ENCODE measurements at regions not wholly inside any gene's neighbourhood (a gene's known extent, or its start where the extent isn't known, plus 50 kb on each side); places are given as distances from the start of the nearest gene placed in this dataset.

DNA sequence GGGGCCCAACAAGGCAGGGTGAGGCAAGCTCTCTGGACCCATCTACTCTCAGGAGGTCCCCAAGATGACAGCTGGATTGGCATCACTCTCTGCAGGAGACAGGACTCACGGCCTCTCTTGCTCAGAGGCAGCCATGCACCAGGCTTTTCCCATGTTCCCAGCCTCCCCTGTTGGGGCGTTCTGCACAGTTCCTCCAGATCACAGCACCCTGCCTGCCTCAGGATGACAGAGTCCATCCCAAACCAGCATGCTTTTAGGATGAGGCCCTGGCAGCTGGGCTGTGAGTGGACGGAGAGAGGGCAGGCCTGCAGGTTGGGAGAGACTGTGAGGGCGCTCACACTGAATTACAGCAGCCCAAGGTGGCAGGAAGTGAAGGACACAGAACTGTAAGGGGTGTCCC lies 143.2 kb upstream of the MLN start:
- H4K5ac ChIP-seq (ENCODE audit: insufficient read length, low read depth, low read length): no peak overlapping the region
- no peak overlapping the region for H2AK5ac ChIP-seq (ENCODE audit: insufficient read length, low read length)
- no peak overlapping the region for H3K23ac ChIP-seq (ENCODE audit: insufficient read length, low read depth, low read length)
- H4K8ac ChIP-seq (replicated peaks; ENCODE audit: insufficient read length, low read depth, low read length): no peak overlapping the region
- TF ChIP-seq, protein P1, sequence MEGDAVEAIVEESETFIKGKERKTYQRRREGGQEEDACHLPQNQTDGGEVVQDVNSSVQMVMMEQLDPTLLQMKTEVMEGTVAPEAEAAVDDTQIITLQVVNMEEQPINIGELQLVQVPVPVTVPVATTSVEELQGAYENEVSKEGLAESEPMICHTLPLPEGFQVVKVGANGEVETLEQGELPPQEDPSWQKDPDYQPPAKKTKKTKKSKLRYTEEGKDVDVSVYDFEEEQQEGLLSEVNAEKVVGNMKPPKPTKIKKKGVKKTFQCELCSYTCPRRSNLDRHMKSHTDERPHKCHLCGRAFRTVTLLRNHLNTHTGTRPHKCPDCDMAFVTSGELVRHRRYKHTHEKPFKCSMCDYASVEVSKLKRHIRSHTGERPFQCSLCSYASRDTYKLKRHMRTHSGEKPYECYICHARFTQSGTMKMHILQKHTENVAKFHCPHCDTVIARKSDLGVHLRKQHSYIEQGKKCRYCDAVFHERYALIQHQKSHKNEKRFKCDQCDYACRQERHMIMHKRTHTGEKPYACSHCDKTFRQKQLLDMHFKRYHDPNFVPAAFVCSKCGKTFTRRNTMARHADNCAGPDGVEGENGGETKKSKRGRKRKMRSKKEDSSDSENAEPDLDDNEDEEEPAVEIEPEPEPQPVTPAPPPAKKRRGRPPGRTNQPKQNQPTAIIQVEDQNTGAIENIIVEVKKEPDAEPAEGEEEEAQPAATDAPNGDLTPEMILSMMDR (conservative IDR thresholded peaks at IDR 0.05): no peak
- no peak overlapping the region for H3K4ac ChIP-seq (ENCODE audit: low read depth, low read length)
- H3K27me3 Mint-ChIP-seq (ENCODE audit: low read depth): peaks cover 14% of the 10 kb centered on the region
- H3K79me1 ChIP-seq (ENCODE audit: insufficient read depth, low read depth, low read length, poor library complexity, severe bottlenecking): no peaks in the 10 kb centered on the region
- H3K56ac ChIP-seq (ENCODE audit: insufficient read length, low read depth, low read length): no peak overlapping the region
- no peak overlapping the region for H4K91ac ChIP-seq (ENCODE audit: insufficient read length, low read depth, low read length)
- H3K36me3 Mint-ChIP-seq (ENCODE audit: insufficient read depth in 1 of 3, low read depth in 3 of 3): no peaks in the 10 kb centered on the region
- no peak overlapping the region for H2BK15ac ChIP-seq (ENCODE audit: low read depth, low read length)
- no peaks in the 10 kb centered on the region for H3K23me2 ChIP-seq (ENCODE audit: insufficient read length, low read depth, low read length, poor library complexity, severe bottlenecking)
- H3K4me3 Mint-ChIP-seq: no peak overlapping the region
- no peak overlapping the region for H3K18ac ChIP-seq (ENCODE audit: insufficient read length, low read depth, low read length)
- H3K27ac Mint-ChIP-seq: no peak overlapping the region
- no peak overlapping the region for H2BK12ac ChIP-seq (ENCODE audit: insufficient read length, low read depth, low read length)
- H3K9me3 Mint-ChIP-seq: no peaks in the 10 kb centered on the region
- no peak overlapping the region for H2BK20ac ChIP-seq (ENCODE audit: low read depth, low read length, poor library complexity, severe bottlenecking)
- no peak overlapping the region for H2AFZ ChIP-seq (ENCODE audit: low read length)
- H3K9me3 ChIP-seq (ENCODE audit: control insufficient read depth, low read depth, low read length): no peaks in the 10 kb centered on the region
- no peak overlapping the region for H3K9ac ChIP-seq (ENCODE audit: extremely low read depth, insufficient read length, low read length)
- H3K27ac ChIP-seq (ENCODE audit: insufficient read length, low read depth, low read length): no peak overlapping the region
- H3K27me3 ChIP-seq (ENCODE audit: insufficient read depth, low read length): no peaks in the 10 kb centered on the region
- H2BK120ac ChIP-seq (ENCODE audit: low read depth, low read length, poor library complexity, severe bottlenecking): no peak overlapping the region
- no peak overlapping the region; the same call in 1 of the 2 replicates for H3K14ac ChIP-seq (ENCODE audit: insufficient read depth, low read length)
- peaks cover 5% of the 10 kb centered on the region; the same call in 1 of the 2 replicates for H3K4me1 ChIP-seq (ENCODE audit: insufficient read depth, low read length)
- H3K4me2 ChIP-seq (ENCODE audit: insufficient read depth, insufficient read length, low read length): no peak overlapping the region
- no peak for DNase-seq
- peaks cover 2% of the 10 kb centered on the region for H4K20me1 ChIP-seq (ENCODE audit: control insufficient read depth, insufficient read depth, insufficient read length)
- no peak overlapping the region for H3T11ph ChIP-seq (ENCODE audit: low read length)
- no peak overlapping the region for H2BK5ac ChIP-seq (ENCODE audit: insufficient read length, low read length)
- WGBS (ENCODE audit: extremely low coverage, insufficient read length, low lambda C conversion rate): no CpG with 5 or more reads among the region's 4 CpGs
- H3K79me2 ChIP-seq (ENCODE audit: insufficient read depth, low read length): no peaks in the 10 kb centered on the region
- H3K4me1 Mint-ChIP-seq: peaks cover 21 to 45% of the 10 kb centered on the region in 2 experiments

Measured in H9 (cell line).